ENCODE measurements at regions not wholly inside any gene's neighbourhood (a gene's known extent, or its start where the extent isn't known, plus 50 kb on each side); places are given as distances from the start of the nearest gene placed in this dataset.

GRCh38 chr7:21041252-21041651 is 254.6 kb upstream of the SP8 start:
- no peak for DNase-seq

GRCh38 chr7:21041666-21042065 is 255.0 kb upstream of the SP8 start:
- no peak for DNase-seq

GRCh38 chr7:21044384-21044783 is 257.7 kb upstream of the SP8 start:
- DNase-seq, result no peak

- DNase-seq, result no peak
These were observed 258.4 kb upstream of the SP8 start for GRCh38 chr7:21044913-21045568.

GRCh38 chr7:21051865-21052264 is 265.2 kb upstream of the SP8 start:
- no peak for DNase-seq

- DNase-seq, result no peak
These were observed 267.9 kb upstream of the SP8 start for GRCh38 chr7:21054427-21055112.

GRCh38 chr7:21059069-21059468 is 272.4 kb upstream of the SP8 start:
- DNase-seq, result no peak

GRCh38 chr7:21063106-21063505 is 276.4 kb upstream of the SP8 start:
- no peak for DNase-seq

GRCh38 chr7:21064698-21065648 is 278.3 kb upstream of the SP8 start:
- DNase-seq, result no peak

GRCh38 chr7:21066221-21066620 is 279.5 kb upstream of the SP8 start:
- no peak for DNase-seq

- DNase-seq, result no peak
These were observed 280.5 kb upstream of the SP8 start for GRCh38 chr7:21067216-21067615.

GRCh38 chr7:21070571-21071090 is 283.9 kb upstream of the SP8 start:
- DNase-seq, result no peak

GRCh38 chr7:21071561-21072501 is 285.1 kb upstream of the SP8 start:
- DNase-seq, result no peak

- DNase-seq, result no peak
These were observed 289.4 kb upstream of the SP8 start for GRCh38 chr7:21076054-21076453.

- no peak for DNase-seq
These were observed 289.9 kb upstream of the SP8 start for GRCh38 chr7:21076574-21076973.

GRCh38 chr7:21077602-21078001 is 290.9 kb upstream of the SP8 start:
- DNase-seq, result no peak

- DNase-seq, result no peak
These were observed 297.6 kb upstream of the SP8 start for GRCh38 chr7:21084286-21084685.

- no peak for DNase-seq
These were observed 300.0 kb upstream of the SP8 start for GRCh38 chr7:21086688-21087087.

- DNase-seq, result no peak
These were observed 303.0 kb upstream of the SP8 start for GRCh38 chr7:21089653-21090052.

- DNase-seq, result no peak
These were observed 306.3 kb upstream of the SP8 start for GRCh38 chr7:21092766-21093702.

- no peak for DNase-seq
These were observed 307.9 kb upstream of the SP8 start for GRCh38 chr7:21094589-21094988.

Data from CD4-positive, alpha-beta T cell treated with Interleukin-4 for 1 hour (primary cell).